DND-41 (cell line): ENCODE measurements at regions not wholly inside any gene's neighbourhood (a gene's known extent, or its start where the extent isn't known, plus 50 kb on each side); places are given as distances from the start of the nearest gene placed in this dataset.
"Not testable (repeated sequence)": the region's sequence is repeated elsewhere in the genome, so short reads cannot be mapped to it uniquely, and the experiment has no call there.

Experiments used
- ATAC-seq: fragments of 200-7000 bp; cut with Tn5 transposase; 3 replicates; pipeline ENCODE4 v1.9.1; 2021; ENCODE audit warnings: low read depth; ENCODE audit not compliant: insufficient read depth
- DNase-seq: peaks from one replicate; pipeline ENCODE4 v3.0.0-alpha.2; 2020
- H2AFZ ChIP-seq: 2 replicates; pipeline ENCODE4 v1.6.0; 2012; ENCODE audit warnings: low read depth, low read length
- H3K27ac ChIP-seq: 2 replicates; pipeline ENCODE4 v1.5.1; 2012; ENCODE audit warnings: low read length, inconsistent platforms
- H3K27me3 ChIP-seq: fragments of 200-600 bp; sonication (generic); 2 replicates; pipeline ENCODE4 v1.6.0; 2012; ENCODE audit warnings: low read length, mild to moderate bottlenecking, inconsistent platforms; ENCODE audit not compliant: insufficient read depth, poor library complexity
- H3K36me3 ChIP-seq: 2 replicates; pipeline ENCODE4 v1.5.1; 2012; ENCODE audit warnings: low read length, inconsistent platforms; ENCODE audit not compliant: insufficient read depth
- H3K4me1 ChIP-seq: 2 replicates; pipeline ENCODE4 v1.5.1; 2012; ENCODE audit warnings: mild to moderate bottlenecking, low read length; ENCODE audit not compliant: insufficient read depth
- H3K4me2 ChIP-seq: 2 replicates; pipeline ENCODE4 v1.6.0; 2012; ENCODE audit warnings: mild to moderate bottlenecking, moderate library complexity, low read length, inconsistent platforms; ENCODE audit not compliant: insufficient read depth
- H3K4me3 ChIP-seq, 2 experiments: fragments of 200-600 bp in 1 of 2; shearing (Covaris generic) in 1 of 2; 2 replicates each; pipeline ENCODE4 v1.5.1; 2012 to 2016; ENCODE audit warnings: inconsistent platforms in 2 of 2, low read length in 2 of 2, mild to moderate bottlenecking in 2 of 2, low read depth in 1 of 2, moderate library complexity in 1 of 2
- H3K79me2 ChIP-seq: 2 replicates; pipeline ENCODE4 v1.6.0; 2012; ENCODE audit warnings: low read length, inconsistent platforms; ENCODE audit not compliant: insufficient read depth
- H3K9ac ChIP-seq: 2 replicates; pipeline ENCODE4 v1.6.0; 2012; ENCODE audit warnings: low read depth, mild to moderate bottlenecking, inconsistent platforms, low read length, moderate library complexity
- H3K9me3 ChIP-seq: 2 replicates; pipeline ENCODE4 v1.5.1; 2012; ENCODE audit warnings: low read length, moderate library complexity, mild to moderate bottlenecking, inconsistent platforms; ENCODE audit not compliant: insufficient read depth, severe bottlenecking
- H4K20me1 ChIP-seq: 2 replicates; pipeline ENCODE4 v1.6.0; 2012; ENCODE audit warnings: low read length; ENCODE audit not compliant: insufficient read depth
- EZH2 ChIP-seq: IDR thresholded peaks from 3 replicates; pipeline ENCODE4 v1.6.1; 2012; ENCODE audit warnings: borderline replicate concordance, low read depth, mild to moderate bottlenecking, moderate library complexity, low read length, inconsistent platforms; ENCODE audit not compliant: severe bottlenecking
- TF ChIP-seq, protein P1 (sequence below): IDR thresholded peaks from 2 replicates; pipeline ENCODE4 v1.5.1; 2012; ENCODE audit warnings: borderline replicate concordance, low read length, moderate library complexity, mild to moderate bottlenecking; ENCODE audit not compliant: poor library complexity, severe bottlenecking; ENCODE audit errors: extremely low read depth

- ATAC-seq (no peak), DNase-seq (no peak)
- H3K27ac ChIP-seq = no peak overlapping the region
- H2AFZ ChIP-seq = no peak overlapping the region
- no peaks in the 10 kb centered on the region for H4K20me1 ChIP-seq
- H3K4me1 ChIP-seq = no peaks in the 10 kb centered on the region
- H3K9ac ChIP-seq = no peak overlapping the region
- no peaks in the 10 kb centered on the region for H3K79me2 ChIP-seq
- H3K4me2 ChIP-seq = no peak overlapping the region
- no peak for TF ChIP-seq EZH2
- TF ChIP-seq, protein P1, sequence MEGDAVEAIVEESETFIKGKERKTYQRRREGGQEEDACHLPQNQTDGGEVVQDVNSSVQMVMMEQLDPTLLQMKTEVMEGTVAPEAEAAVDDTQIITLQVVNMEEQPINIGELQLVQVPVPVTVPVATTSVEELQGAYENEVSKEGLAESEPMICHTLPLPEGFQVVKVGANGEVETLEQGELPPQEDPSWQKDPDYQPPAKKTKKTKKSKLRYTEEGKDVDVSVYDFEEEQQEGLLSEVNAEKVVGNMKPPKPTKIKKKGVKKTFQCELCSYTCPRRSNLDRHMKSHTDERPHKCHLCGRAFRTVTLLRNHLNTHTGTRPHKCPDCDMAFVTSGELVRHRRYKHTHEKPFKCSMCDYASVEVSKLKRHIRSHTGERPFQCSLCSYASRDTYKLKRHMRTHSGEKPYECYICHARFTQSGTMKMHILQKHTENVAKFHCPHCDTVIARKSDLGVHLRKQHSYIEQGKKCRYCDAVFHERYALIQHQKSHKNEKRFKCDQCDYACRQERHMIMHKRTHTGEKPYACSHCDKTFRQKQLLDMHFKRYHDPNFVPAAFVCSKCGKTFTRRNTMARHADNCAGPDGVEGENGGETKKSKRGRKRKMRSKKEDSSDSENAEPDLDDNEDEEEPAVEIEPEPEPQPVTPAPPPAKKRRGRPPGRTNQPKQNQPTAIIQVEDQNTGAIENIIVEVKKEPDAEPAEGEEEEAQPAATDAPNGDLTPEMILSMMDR = no peak
- no peaks in the 10 kb centered on the region for H3K27me3 ChIP-seq
- H3K36me3 ChIP-seq = no peaks in the 10 kb centered on the region
- no peak overlapping the region for H3K4me3 ChIP-seq
- no peaks in the 10 kb centered on the region for H3K9me3 ChIP-seq
Observed at GRCh38 chr3:180433152-180433551, 168.8 kb upstream of the TTC14 start.

- no peak overlapping the region for H3K4me3 ChIP-seq
- H3K4me2 ChIP-seq = no peak overlapping the region
- H3K79me2 ChIP-seq = no peaks in the 10 kb centered on the region
- H3K36me3 ChIP-seq = no peaks in the 10 kb centered on the region
- no peak for TF ChIP-seq EZH2
- TF ChIP-seq, protein P1 = no peak
- ATAC-seq (no peak), DNase-seq (no peak)
- no peaks in the 10 kb centered on the region for H3K27me3 ChIP-seq
- no peaks in the 10 kb centered on the region for H3K4me1 ChIP-seq
- H3K9ac ChIP-seq = no peak overlapping the region
- no peak overlapping the region for H2AFZ ChIP-seq
- H3K27ac ChIP-seq = no peak overlapping the region
- H4K20me1 ChIP-seq = no peaks in the 10 kb centered on the region
- peaks cover 3% of the 10 kb centered on the region for H3K9me3 ChIP-seq
Observed at GRCh38 chr3:180447136-180447535, 154.8 kb upstream of the TTC14 start.

DNA sequence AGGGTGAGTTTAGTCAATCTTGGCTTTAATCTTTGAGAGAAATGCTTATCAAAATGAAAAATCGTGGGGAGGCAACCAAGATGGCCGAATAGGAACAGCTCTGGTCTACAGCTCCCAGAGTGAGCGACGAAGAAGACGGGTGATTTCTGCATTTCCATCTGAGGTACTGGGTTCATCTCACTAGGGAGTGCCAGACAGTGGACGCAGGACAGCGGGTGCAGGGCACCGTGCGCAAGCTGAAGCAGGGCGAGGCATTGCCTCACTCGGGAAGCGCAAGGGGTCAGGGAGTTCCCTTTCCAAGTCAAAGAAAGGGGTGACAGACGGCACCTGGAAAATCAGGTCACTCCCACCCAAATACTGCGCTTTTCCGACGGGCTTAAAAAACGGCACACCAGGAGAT, 153.6 kb upstream of the TTC14 start:
- H3K9ac ChIP-seq, H3K79me2 ChIP-seq, H4K20me1 ChIP-seq, H3K4me2 ChIP-seq, DNase-seq, H3K27ac ChIP-seq, H3K4me3 ChIP-seq, H3K27me3 ChIP-seq, ATAC-seq, H3K4me1 ChIP-seq, H2AFZ ChIP-seq, H3K36me3 ChIP-seq, H3K9me3 ChIP-seq: not testable (repeated sequence)

DNA sequence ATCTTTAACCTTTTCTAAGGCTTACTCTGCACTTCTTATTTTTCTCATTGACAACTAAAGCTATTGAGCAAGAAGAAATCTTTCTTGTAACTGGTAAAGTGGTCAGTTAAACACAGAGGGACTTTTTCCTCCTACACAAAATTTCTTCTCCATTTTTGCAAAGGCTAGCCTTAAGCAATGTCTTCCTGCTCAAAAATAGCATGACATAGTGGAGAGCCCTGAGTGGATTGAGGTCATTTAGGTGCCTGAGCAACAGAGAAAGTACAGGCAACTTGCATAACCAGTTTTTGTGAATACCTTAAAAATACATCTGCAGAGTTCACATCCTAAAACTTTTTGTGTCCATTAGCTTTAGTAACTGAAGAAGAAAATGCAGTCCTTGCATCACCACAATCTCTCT, 144.7 kb upstream of the TTC14 start:
- TF ChIP-seq EZH2 = no peak
- TF ChIP-seq, protein P1 = no peak
- no peak for ATAC-seq
- no peaks in the 10 kb centered on the region for H3K4me1 ChIP-seq
- no peak overlapping the region for H3K9ac ChIP-seq
- no peaks in the 10 kb centered on the region for H3K36me3 ChIP-seq
- no peaks in the 10 kb centered on the region for H3K27me3 ChIP-seq
- no peak overlapping the region for H3K4me3 ChIP-seq
- no peak for DNase-seq
- H4K20me1 ChIP-seq = no peaks in the 10 kb centered on the region
- H3K27ac ChIP-seq = no peak overlapping the region
- no peak overlapping the region for H2AFZ ChIP-seq
- H3K79me2 ChIP-seq = no peaks in the 10 kb centered on the region
- no peaks in the 10 kb centered on the region for H3K9me3 ChIP-seq
- H3K4me2 ChIP-seq = no peak overlapping the region
